GM19025 (cell line): ENCODE measurements at regions not wholly inside any gene's neighbourhood (a gene's known extent, or its start where the extent isn't known, plus 50 kb on each side); places are given as distances from the start of the nearest gene placed in this dataset.
"Not testable (repeated sequence)": the region's sequence is repeated elsewhere in the genome, so short reads cannot be mapped to it uniquely, and the experiment has no call there.

Experiments used
- ATAC-seq: cut with Tn5 transposase; IDR thresholded peaks from one replicate; pipeline ENCODE4 v1.9.1; 2021; ENCODE audit warnings: mild to moderate bottlenecking, low read depth, moderate library complexity; ENCODE audit not compliant: unreplicated experiment

DNA sequence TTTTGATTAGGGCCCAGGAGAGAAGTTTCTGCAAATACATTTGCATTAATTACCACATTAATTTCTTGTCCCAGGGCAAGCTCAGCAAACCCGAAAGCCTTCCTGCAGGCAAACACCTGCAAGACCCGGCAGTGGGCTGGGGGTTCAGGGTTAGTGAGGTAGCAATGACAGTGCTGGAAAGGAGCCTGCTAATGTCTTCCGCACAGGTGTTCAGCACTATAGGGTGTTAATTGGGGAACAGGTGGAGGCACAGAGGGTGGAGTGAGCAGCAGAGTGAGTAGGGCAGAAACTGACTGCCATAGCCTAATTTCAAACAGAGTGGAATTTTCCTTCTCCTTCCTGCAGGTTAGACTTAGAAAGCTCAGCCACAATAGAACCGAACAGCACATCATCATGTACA lies 50.9 kb upstream of the UBASH3B start:
- no peak for ATAC-seq

DNA sequence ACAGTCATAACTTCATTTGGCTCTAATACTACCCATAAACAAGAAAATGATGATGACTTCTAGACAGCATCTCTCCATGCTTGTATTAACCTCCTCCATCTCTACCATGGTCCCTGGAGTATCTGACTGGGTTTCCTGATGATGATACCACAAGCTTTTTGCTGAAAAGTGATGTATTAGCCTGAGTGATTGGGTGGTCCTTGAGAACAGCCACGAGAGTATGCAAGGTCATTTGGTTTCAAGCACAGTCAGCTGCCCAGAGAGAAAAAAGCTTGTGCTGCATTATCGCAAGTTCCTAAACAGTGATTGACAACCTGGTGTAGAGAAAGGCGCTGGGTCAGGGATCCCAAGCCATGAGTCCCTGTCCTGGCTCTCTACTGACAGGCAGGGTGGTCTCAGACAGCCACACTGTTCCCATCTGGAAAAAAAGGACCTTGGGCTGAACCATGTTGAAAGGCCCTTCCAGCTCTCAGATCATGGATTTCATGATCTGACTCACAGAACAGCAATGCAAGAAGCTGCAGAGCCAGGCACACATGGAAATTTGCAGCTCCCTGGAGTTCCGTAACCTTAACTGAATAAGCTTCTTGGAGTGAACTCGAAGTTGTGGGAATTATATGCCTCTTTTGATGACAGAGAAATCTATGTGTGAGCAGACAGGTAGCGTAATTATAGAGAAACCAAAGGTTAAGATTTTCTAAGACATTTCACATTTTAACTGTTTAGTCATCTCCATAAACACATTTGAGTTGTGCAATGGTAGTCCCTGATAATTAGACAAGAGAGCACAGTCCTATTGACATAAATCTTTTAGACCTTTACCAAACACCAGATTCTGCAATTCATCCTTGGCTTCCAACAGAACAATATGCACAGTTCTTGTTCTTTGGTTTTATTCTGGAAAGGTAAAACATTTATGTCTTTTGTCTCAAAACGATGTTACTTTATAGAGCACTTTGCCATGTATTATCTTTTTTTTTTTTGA lies 54.1 kb upstream of the UBASH3B start:
- ATAC-seq: no peak

DNA sequence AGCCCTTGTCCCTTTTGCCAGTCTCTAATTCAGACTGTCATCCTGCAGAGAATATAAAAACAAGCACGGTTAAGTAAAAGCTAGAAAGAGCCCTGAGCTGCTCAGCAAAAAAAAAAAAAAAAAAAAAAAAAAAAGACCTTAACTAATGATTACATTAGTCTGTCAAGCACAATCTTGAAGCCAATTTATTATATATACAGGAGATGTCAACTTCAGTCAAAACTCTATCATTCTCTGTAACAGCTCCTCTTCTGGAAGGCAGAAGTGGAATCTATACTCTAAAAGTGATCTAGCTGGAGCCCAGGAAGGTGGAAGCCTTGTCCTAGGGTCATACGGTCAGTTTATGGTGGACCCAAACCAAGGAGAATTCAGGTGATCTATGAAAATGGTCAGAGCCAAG lies 55.2 kb upstream of the UBASH3B start:
- ATAC-seq: no peak

DNA sequence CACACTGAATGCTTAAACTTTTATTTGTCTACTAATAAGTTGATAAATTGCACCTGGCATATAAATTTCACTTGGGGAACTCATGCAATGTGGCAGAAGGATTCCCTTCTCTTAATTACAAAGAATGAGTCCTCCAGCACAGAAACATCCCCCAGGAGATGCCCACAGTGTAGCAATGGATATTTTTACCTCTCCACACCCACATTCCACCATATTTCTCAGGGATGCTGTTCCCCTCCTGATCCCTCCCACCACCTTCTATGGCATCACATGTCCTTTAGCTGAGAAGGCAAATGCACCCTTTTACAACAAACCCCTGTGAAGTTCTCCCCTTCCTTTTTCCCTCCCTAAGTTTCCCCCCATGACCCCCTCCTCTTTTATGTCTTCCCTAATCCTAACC lies 56.1 kb upstream of the UBASH3B start:
- no peak for ATAC-seq

DNA sequence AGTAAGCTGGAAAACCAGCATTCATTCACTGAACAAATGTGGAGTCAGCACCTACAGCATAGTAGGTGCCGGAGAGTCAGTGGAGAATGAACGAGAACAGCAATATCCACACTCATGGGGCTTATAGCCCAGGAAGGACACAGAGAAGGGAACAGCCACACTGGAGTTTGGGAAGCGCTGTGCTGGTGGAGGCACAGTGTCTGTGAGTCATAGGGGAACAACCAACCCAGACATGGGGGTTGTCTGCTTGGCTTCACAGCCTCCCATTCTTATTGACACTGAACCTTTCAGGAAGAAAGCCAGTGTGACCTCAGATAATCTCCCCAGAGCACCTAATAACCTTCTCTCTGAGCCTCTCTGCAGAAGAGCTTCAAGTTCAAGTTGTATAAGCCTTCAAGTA lies 56.6 kb upstream of the UBASH3B start:
- no peak for ATAC-seq

- no peak for ATAC-seq
Observed at GRCh38 chr11:122597511-122597910, 58.0 kb upstream of the UBASH3B start.

DNA sequence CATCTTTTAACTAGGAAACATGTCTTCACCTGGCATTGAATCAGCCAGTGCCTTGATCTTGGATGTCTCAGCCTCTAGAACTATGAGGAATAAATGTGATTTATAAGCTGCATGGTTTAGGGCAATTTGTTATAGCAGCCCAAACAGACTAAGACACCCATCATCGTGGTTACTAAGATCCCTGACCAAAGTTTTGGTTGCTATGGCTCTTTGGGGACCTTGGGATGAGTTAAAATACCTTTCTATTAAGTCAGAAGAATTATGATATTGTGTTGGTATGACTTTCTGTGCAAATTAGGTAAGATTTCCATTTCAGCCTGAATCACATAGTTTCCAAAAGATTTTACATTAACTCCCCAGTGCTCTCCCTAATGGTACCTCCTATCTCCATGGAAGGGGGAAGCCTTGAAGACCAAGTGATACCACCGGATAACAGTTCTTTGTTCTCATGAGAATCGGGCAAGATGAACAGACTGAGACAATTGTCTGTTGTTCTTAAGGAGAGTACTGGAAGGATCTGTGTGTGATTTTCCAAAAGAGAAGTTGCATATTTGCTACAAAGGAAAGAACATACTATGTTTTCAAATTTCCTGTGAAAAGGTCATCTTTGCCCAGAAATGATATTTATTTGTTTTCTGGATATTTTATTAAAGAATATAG lies 60.4 kb upstream of the UBASH3B start:
- no peak for ATAC-seq

GRCh38 chr11:122593473-122594420 lies 61.8 kb upstream of the UBASH3B start:
- no peak for ATAC-seq

GRCh38 chr11:122592641-122593040 lies 62.9 kb upstream of the UBASH3B start:
- no peak for ATAC-seq

DNA sequence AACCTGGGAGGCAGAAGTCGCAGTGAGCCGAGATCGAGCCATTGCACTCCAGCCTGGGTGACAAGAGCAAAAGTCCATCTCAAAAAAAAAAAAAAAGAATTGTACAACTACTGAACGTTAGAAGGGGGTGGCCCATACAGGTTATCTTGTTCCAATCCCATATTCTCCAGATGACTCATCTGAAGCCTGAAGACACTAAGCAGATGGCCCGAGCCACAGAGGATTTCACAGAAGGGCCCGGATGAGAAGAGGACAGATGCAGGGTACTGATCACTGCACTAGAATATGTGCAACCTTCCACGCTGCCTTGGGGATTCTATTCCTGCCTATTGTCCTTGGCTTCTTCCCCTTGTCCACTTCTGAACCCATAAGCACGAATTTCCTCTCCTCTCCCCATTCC lies 70.9 kb upstream of the UBASH3B start:
- no peak for ATAC-seq

GRCh38 chr11:122580071-122580470 lies 75.5 kb upstream of the UBASH3B start:
- ATAC-seq: not testable (repeated sequence)

DNA sequence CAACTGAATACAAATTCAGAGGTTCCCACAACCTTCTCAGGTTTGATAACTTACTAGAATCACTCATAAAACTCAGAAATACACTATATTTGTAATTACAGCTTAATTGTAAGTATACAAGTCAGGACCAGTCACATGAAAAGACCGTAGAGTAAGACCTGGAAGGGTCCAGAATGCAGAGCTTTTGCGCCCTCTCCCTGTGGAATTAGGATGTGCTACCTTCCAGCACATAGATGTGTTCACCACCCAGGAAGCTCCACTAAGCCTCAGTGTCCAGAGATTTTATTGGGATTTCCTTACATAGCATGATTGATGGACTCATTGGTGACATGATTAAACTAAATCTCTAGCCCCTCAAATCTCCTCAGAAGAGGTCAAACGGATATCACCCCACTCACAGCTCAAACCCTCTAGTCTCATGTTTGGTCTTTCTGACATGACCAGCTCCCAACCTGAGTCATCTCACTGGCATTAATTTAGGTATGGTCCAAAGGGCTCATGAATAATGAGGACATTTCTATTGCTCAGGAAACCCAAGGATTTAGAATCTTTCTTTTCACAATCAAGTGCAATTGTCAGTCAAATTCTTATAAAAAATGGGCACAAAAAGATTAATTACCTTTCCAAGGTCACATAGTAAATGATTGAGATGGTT lies 77.2 kb upstream of the UBASH3B start:
- no peak for ATAC-seq

DNA sequence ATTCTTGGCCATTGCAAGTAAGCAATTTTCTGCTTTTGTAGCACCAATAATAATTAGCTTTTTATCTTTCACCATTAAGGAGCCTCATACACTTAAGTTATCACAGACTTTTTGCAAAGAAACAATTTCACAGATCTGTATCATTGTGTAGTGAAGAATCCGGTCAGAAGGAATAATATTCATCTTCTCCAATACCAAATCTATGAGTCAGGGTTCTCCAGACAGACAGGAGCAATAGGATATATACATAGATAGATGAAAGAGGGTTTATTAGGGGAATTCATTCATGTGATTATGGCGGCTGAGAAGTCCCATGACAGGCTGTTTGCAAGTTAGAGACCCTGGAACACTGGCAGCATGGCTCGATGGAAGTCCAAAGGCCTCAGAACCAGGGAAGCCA lies 82.9 kb upstream of the UBASH3B start:
- no peak for ATAC-seq

DNA sequence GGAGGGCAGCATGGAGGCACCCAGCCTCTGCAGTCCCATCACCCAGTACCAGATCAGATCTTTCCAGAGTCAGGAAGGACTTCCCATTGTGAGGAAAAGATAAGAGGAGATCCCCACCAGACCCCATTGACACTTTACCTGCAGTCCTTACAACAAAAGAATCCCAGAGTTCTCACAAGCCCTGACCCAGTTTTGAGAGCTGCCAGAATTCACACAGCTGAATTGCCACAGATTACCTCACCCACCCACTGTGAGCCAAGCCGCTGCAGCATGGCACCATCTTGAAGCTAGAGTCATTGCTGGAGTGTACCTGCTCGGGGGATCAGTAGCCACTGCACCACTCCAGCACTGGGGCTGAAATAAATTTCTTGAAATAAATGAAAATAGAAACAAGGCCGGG lies 91.8 kb upstream of the UBASH3B start:
- ATAC-seq: no peak

GRCh38 chr11:122559734-122560382 lies 95.7 kb upstream of the UBASH3B start:
- no peak for ATAC-seq

DNA sequence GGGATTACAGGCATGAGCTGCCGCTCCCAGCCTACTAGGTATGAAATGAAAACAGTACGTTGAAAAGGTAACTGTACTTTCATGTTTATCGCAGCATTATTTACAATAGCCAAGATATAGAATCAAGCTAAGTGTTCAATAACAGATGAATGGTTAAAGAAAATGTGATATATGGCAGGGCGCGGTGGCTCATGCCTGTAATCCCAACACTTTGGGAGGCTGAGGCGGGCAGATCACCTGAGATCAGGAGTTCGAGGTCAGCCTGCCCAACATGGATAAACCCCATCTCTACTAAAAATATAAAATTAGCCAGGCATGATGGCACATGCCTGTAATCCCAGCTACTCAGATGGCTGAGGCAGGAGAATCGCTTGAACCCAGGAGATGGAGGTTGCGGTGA lies 96.3 kb upstream of the UBASH3B start:
- not testable (repeated sequence) for ATAC-seq

DNA sequence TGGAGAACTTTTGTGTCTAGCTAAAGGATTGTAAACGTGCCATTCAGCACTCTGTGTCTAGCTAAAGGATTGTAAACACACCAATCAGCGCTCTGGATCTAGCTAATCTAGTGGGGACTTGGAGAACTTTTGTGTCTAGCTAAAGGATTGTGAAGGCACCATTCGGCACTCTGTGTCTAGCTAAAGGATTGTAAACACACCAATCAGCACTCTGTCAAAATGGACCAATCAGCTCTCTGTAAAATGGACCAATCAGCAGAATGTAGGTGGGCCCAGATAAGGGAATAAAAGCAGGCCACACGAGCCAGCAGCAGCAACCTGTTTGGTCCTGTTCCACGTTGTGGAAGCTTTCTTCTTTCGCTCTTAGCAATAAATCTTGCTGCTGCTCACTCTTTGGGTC lies 98.4 kb upstream of the UBASH3B start:
- ATAC-seq: not testable (repeated sequence)

GRCh38 chr11:122556605-122557004 lies 98.9 kb upstream of the UBASH3B start:
- ATAC-seq: no peak

DNA sequence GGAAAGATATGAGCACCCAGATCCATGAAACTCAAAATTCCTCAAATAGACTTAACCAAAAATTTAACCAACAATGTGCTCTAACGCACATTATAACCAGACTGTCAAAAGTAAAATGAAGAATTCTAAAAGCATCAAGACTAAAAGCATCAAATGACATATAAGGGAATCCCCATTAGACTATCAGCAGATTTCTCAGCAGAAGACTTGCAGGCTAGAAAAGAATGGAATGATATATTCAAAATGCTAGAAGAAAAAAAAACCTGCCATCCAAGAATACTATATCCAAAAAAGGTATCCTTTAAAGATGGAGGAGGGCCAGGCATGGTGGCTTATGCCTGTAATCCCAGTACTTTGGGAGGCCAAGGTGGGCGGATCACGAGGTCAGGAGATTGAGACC lies 117.5 kb upstream of the UBASH3B start:
- no peak for ATAC-seq

DNA sequence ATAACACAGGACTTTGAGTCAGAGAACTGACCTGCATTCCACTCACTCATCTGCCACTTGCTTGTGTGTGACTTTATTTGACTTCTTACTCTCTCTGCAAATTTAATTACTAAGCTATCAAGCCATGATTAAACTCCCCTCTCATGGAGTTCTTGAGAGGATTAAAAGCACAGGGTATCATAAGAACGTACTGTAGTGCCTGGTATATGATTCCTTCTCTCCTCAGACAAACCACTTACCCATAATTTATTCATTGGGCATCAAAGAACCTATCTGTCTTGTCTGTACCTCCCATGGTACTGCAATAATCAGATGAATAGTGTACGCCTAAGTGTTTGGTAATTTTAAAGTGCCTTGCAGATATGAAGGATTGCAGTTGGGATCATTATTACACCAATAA lies 130.6 kb upstream of the UBASH3B start:
- ATAC-seq: no peak
